ENCODE measurements at regions not wholly inside any gene's neighbourhood (a gene's known extent, or its start where the extent isn't known, plus 50 kb on each side); places are given as distances from the start of the nearest gene placed in this dataset.

GRCh38 chr3:161556941-161557340 is 60.3 kb downstream of the OTOL1 start:
- TF ChIP-seq CTCF (IDR thresholded peaks at IDR 0.05) = no peak
- no peak for TF ChIP-seq CHD2 (IDR thresholded peaks at IDR 0.05; ENCODE audit: low read length, partially characterized antibody)
- no peak for TF ChIP-seq POLR2AphosphoS5 (IDR thresholded peaks at IDR 0.05; ENCODE audit: low read depth, low read length)
- no peak for TF ChIP-seq FOSL2 (IDR thresholded peaks at IDR 0.05; ENCODE audit: borderline replicate concordance, low read depth)
- no peak for TF ChIP-seq EZH2phosphoT487 (IDR thresholded peaks at IDR 0.05; ENCODE audit: borderline replicate concordance, low read depth)
- no peak for TF ChIP-seq GATA2 (CRISPR knock-in tag; IDR thresholded peaks at IDR 0.05)
- no peak for TF ChIP-seq USF2 (IDR thresholded peaks at IDR 0.05; ENCODE audit: borderline replicate concordance, low read depth, low read length)
- no peak for TF ChIP-seq JUND (IDR thresholded peaks at IDR 0.05)
- no peak for TF ChIP-seq RAD21 (IDR thresholded peaks at IDR 0.05; ENCODE audit: low read length)
- no peak for TF ChIP-seq REST (IDR thresholded peaks at IDR 0.05; ENCODE audit: low read depth, low read length)
- no peak for TF ChIP-seq TEAD4 (IDR thresholded peaks at IDR 0.05; ENCODE audit: borderline replicate concordance, insufficient read depth)
- no peak for TF ChIP-seq SIN3A (IDR thresholded peaks at IDR 0.05; ENCODE audit: borderline replicate concordance, low read depth, low read length)
- no peak for TF ChIP-seq FOXJ3 (CRISPR knock-in tag; IDR thresholded peaks at IDR 0.05)
